ENCODE measurements at regions not wholly inside any gene's neighbourhood (a gene's known extent, or its start where the extent isn't known, plus 50 kb on each side); places are given as distances from the start of the nearest gene placed in this dataset.

GRCh38 chr6:169376458-169376857, 122.8 kb upstream of the THBS2 start:
- TF ChIP-seq CTCF (IDR thresholded peaks at IDR 0.05) (no peak), POLR2A (IDR thresholded peaks at IDR 0.05) (no peak), POLR2AphosphoS5 (IDR thresholded peaks at IDR 0.05) (no peak), EP300 (IDR thresholded peaks at IDR 0.05) (no peak)
